NT2/D1 (cell line): ENCODE measurements at regions not wholly inside any gene's neighbourhood (a gene's known extent, or its start where the extent isn't known, plus 50 kb on each side); places are given as distances from the start of the nearest gene placed in this dataset.

Experiments
- DNase-seq: peaks from one replicate; pipeline ENCODE4 v3.0.0-alpha.2; 2011; ENCODE audit warnings: low read depth, low spot score
- H3K27me3 ChIP-seq: 2 replicates; pipeline ENCODE4 v1.6.0; 2011; ENCODE audit warnings: mild to moderate bottlenecking; ENCODE audit not compliant: insufficient read length, insufficient read depth
- H3K36me3 ChIP-seq: 2 replicates; pipeline ENCODE4 v1.6.1; 2011; ENCODE audit warnings: mild to moderate bottlenecking, low read length, mixed read lengths; ENCODE audit not compliant: insufficient read depth, insufficient read length
- H3K4me1 ChIP-seq: 2 replicates; pipeline ENCODE4 v1.5.1; 2011; ENCODE audit not compliant: insufficient read depth, insufficient read length
- H3K4me3 ChIP-seq: 2 replicates; pipeline ENCODE4 v1.5.1; 2011; ENCODE audit warnings: low read depth; ENCODE audit not compliant: insufficient read length
- H3K9ac ChIP-seq: 2 replicates; pipeline ENCODE4 v1.6.0; 2011; ENCODE audit warnings: low read depth; ENCODE audit not compliant: insufficient read length
- H3K9me3 ChIP-seq: 2 replicates; pipeline ENCODE4 v1.5.1; 2011; ENCODE audit warnings: mild to moderate bottlenecking, low read length; ENCODE audit not compliant: insufficient read depth
- SUZ12 ChIP-seq: IDR thresholded peaks from 2 replicates; pipeline ENCODE4 v1.6.1; 2011; ENCODE audit not compliant: insufficient read length, insufficient read depth; ENCODE audit errors: extremely low read depth
- YY1 ChIP-seq: IDR thresholded peaks from 2 replicates; pipeline ENCODE4 v1.6.1; 2011; ENCODE audit not compliant: insufficient read length, insufficient read depth
- ZNF274 ChIP-seq: IDR thresholded peaks from 2 replicates; pipeline ENCODE4 v1.6.1; 2011; ENCODE audit warnings: mild to moderate bottlenecking, low read depth, low read length

DNA sequence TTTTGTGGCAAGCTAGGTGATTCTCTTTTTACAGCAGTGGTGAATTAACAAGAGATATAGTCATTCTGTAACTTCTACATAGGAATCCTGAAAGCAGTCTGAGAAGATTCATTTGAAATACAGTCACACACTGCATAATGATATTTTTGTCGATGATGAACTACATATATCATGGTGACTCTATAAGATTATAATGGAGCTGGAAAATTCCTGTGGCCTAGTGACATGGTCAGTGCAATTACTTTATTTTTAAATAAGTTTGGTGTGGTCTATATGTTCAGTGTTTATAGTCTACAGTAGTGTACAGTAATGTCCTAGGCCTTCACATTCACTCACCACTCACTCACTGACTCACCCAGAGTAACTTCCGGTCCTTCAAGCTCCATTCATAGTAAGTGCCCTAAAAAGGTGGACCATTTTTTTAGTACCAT is 511.4 kb upstream of the MCTP2 start:
- no peak for TF ChIP-seq YY1
- TF ChIP-seq SUZ12 = no peak
- no peak for TF ChIP-seq ZNF274
- no peak for DNase-seq
- H3K36me3 ChIP-seq = no peaks in the 10 kb centered on the region

GRCh38 chr15:93716615-93717231 is 514.6 kb upstream of the MCTP2 start:
- Histone ChIP-seq H3K9ac (no peak overlapping the region), H3K36me3 (no peaks in the 10 kb centered on the region), H3K9me3 (no peaks in the 10 kb centered on the region; the same call in 1 of the 2 replicates), H3K4me1 (no peaks in the 10 kb centered on the region), H3K27me3 (no peaks in the 10 kb centered on the region), H3K4me3 (no peak overlapping the region)
- DNase-seq = peak; percentile 11
- no peak for TF ChIP-seq YY1
- TF ChIP-seq ZNF274 = no peak

More for the DNA sequence above, 511.4 kb upstream of the MCTP2 start:
- H3K27me3 ChIP-seq = no peaks in the 10 kb centered on the region
- no peak overlapping the region for H3K9ac ChIP-seq
- H3K4me3 ChIP-seq = no peak overlapping the region
- H3K9me3 ChIP-seq = no peaks in the 10 kb centered on the region; the same call in 1 of the 2 replicates
- H3K4me1 ChIP-seq = no peaks in the 10 kb centered on the region

DNA sequence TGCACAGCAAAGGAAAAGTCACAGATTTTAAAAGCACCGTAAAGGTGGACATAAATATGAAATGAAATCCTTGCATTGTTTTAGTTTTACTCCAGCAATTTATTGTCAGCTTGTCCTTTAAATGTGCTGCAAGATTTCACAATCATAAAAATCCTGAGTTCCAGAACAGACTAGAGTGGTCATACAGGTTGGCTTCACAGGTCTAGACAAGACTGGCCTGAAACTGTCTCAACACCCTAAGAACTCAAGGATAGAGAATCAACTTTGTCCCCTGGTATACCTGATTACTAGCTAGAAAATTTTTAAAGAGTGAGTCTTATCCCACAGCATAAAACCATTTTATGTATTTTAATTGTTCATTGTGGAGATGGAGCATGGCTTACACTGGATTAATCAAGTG is 521.7 kb upstream of the MCTP2 start:
- no peaks in the 10 kb centered on the region for H3K9me3 ChIP-seq
- no peaks in the 10 kb centered on the region for H3K27me3 ChIP-seq
- no peak overlapping the region for H3K9ac ChIP-seq
- no peak for DNase-seq
- H3K4me3 ChIP-seq = no peak overlapping the region
- no peaks in the 10 kb centered on the region for H3K4me1 ChIP-seq
- no peaks in the 10 kb centered on the region for H3K36me3 ChIP-seq
- TF ChIP-seq ZNF274 (no peak), YY1 (no peak), SUZ12 (no peak)

DNA sequence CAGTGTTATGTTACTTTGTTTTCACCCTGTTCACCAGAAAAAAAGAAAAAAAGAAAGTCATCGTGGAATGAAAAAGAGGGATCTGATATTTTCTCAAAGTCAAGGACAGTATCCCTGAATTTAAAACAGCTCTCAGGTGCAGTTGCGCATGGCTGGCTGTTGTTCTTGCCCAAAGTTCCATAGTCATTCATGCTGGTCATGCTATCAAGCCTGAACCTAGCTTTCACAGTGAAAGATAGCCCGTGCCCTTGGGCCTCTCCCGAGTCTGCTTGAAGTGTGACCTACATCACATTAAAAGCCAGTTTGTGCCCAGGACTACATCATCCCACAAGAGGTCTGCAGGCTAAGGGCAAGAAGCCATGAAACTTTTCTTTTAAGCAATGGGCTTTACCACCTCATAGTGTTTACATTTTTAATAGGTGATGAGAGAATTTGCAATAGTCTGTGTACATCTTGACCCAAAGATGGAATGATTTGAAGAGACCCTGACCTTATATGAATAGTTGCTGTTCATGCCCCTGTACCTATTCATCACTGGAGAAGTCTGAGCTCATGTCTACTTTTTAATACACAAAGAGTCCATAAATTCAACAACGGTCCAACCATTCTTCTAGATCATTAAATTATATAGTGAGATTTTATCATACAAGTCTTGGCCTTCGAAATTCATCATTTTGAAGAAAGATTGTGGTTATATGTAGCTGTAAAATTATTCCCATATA is 522.5 kb upstream of the MCTP2 start:
- H3K4me3 ChIP-seq = no peak overlapping the region
- H3K4me1 ChIP-seq = no peaks in the 10 kb centered on the region
- DNase-seq = no peak
- no peak overlapping the region for H3K9ac ChIP-seq
- TF ChIP-seq ZNF274 = no peak
- H3K9me3 ChIP-seq = no peaks in the 10 kb centered on the region
- H3K36me3 ChIP-seq = no peaks in the 10 kb centered on the region
- no peaks in the 10 kb centered on the region for H3K27me3 ChIP-seq

DNA sequence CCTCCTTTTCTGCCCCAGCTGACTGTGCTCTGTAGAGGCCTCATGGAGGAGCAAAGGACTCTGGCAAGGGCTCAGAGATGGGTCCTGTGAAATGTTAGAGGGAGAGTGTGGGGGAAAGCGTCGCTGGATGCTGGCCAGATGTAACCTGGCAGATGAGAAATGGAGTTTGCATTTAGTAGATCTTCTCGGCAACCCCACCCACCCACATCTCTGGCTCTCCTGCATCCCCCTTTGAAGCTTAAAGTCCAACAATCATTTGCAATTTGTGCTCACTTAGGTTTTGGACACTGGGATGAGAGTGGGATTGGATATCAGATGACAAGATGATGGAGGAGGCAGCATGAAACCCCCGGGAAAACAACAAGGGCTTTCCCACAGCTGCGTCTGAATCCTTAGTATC is 523.6 kb upstream of the MCTP2 start:
- Histone ChIP-seq H3K4me1 (no peaks in the 10 kb centered on the region), H3K4me3 (no peak overlapping the region), H3K27me3 (no peaks in the 10 kb centered on the region), H3K36me3 (no peaks in the 10 kb centered on the region), H3K9ac (no peak overlapping the region), H3K9me3 (no peaks in the 10 kb centered on the region)
- TF ChIP-seq SUZ12 (no peak), YY1 (no peak), ZNF274 (no peak)
- DNase-seq = no peak

DNA sequence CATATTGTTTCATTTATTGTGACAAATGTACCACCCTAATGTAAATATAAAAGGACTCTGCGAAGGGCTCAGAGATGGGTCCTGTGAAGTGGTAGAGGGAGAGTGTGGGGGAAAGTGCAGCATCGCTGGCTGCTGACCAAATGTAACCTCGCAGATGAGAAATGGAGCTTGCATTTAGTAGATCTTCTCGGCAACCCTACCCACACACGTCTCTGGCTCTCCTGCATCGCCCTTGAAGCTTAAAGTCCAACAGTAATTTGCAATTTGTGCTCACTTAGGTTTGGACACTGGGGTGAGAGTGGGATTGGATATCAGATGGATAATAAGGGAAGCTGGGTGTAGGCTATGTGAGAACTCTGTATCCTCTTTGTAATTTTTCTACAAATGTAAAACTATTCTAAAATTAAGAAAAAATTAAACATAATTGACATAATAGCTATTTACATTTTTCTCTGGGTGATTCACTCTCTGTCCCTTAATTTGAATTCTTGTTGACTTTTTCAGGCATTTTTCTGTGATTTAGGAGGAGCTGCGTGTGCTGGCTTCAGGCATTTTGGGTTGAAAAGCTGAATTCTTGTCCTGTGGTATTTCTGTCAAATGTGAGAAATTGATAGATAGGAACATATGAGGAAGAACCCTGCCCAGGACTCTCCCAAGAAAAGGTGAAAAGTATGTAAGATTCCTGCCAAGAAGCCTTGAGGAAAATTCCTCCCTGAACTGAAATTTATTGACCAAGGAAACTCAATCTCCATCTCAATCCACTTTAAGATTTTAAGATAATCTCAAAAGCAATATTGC is 524.7 kb upstream of the MCTP2 start:
- TF ChIP-seq YY1 (no peak), ZNF274 (no peak), SUZ12 (no peak)
- no peak overlapping the region for H3K4me3 ChIP-seq
- no peak for DNase-seq
- H3K27me3 ChIP-seq = no peaks in the 10 kb centered on the region
- H3K9ac ChIP-seq = no peak overlapping the region
- H3K4me1 ChIP-seq = no peaks in the 10 kb centered on the region
- no peaks in the 10 kb centered on the region for H3K9me3 ChIP-seq
- no peaks in the 10 kb centered on the region for H3K36me3 ChIP-seq
